Left cardiac atrium (tissue), 4 donors: ENCODE measurements at regions not wholly inside any gene's neighbourhood (a gene's known extent, or its start where the extent isn't known, plus 50 kb on each side); places are given as distances from the start of the nearest gene placed in this dataset.
A peak's percentile ranks its signal among the peaks of the same experiment; 100 is the strongest.
"Not testable (repeated sequence)": the region's sequence is repeated elsewhere in the genome, so short reads cannot be mapped to it uniquely, and the experiment has no call there.

Source experiments
- ATAC-seq, 2 donors: fragments of 200-7000 bp; cut with Tn5 transposase; one replicate each; pipeline ENCODE4 v1.9.1; 2020; ENCODE audit warnings: mild to moderate bottlenecking in 2 of 2, moderate library complexity in 2 of 2
- DNase-seq: peaks from one replicate; pipeline ENCODE4 v3.0.0-alpha.2; 2020
- intact Hi-C, 2 donors: fragments of 100-400 bp; cut with DNase I; formaldehyde crosslinking; loops; one replicate each; pipeline versions ENCODE4 v1.14.1 to v1.15.1; 2022 to 2023
- donor health status: DM: no; HTN: yes; CAD: no.
- donor health status: DM: no; HTN: yes; CAD: no; lungs with severe emphysema.
- donor health status: DM: yes; HTN: yes; CAD: no.
- donor health status: Dilated cardiomyopathy.

DNA sequence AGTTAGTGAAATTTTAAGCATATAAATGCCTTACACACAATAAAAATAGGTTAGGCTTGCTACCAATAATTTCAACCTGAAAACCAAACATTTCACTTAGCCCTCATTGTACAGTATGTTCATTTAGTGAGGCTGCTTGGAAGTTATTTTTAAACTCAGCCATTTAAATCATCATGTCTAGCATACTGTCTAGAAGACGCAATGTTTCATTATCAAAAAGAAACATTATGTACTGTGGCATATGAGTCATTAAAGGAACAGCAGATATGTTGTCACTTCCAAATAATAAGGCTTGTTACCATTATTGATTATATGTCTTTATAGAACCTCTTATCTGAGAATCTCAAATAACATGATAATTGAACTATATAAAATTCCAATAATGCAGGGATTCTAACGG is 304.7 kb downstream of the RMST start:
- intact Hi-C loops: no loop called here
- peak in 1 of 2 donors; percentile 42 for ATAC-seq

DNA sequence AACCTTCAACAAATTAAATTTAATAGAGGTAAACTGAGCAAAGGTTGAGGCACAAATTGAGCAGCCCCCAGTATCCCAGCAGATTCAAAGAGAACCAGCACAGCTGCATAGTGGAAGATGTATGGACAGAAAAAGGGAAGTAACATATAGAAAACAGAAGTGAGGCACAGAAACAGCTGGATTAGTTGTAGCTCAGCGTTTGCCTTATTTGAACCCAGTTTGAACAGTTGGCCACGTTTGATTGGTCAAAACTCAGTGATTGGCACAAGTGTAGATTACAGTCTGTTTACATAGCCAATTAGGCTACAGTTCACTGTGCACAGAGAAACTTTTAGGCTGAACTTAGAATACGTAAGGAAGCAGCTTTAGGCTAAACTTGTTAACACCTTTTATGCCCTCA is 315.5 kb downstream of the RMST start:
- no peak for ATAC-seq
- intact Hi-C loops: no loop called here

More for the DNA sequence above, 304.7 kb downstream of the RMST start:
- DNase-seq: no peak

DNA sequence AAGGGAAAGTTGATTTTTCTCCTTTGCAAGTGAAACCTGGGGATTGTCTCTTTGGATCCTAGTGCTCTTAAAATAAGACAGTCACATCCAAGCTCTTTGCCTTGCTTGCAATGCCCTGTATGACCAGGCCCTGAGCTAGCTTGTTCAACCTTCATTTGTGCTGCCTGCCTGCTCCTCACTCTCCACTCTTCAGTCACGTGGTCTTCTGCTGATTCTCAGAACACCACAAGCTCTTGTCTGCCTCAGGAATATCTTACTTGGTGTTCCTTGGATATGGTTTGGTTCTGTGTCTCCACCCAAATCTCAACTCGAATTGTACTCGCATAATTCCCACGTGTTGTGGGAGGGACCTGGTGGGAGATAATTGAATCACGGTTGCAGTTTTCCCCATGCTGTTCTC is 318.7 kb downstream of the RMST start:
- no peak for ATAC-seq
- DNase-seq: no peak
- intact Hi-C loops: no loop called here

More for the DNA sequence above, 315.5 kb downstream of the RMST start:
- DNase-seq: no peak

DNA sequence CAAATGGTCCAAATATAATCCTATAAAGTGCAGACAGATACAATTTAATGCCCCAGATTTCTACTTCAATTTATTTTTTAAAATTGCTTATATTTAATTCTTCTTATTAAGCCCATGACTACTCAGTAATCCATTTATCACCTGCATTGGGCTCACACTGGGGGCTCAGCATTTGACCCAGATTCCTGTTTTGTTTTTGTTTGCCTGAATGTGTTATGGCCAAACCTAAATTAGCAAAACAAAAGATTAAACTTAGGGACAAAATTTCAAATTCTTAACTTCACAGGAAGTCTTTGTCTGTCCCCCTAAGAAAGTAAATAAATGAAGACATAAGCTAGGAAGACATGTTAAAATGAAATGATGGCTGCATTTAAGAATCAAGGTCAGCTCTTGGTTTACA is 322.3 kb downstream of the RMST start:
- intact Hi-C loops: no loop called here
- no peak for ATAC-seq

DNA sequence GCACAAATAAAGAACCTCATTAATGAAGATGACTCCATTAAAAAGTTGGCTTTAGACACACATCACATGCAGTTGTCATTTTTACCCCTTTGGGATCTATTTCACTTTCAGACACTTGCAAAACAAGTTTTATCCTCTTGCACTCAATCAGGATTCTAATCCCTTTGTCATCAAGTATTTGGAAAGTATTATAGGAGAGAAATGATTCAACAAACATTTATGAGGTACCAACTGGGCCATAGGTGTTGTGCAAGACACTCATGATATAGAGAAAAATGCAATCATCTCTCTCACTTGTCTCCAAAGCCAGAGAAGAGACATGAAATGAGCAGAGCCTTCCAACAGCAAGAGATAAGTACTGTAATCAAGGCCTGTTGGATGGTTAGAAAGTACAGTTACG is 327.7 kb downstream of the RMST start:
- DNase-seq (no peak), ATAC-seq (no peak)
- intact Hi-C loops: no loop called here

More for the DNA sequence above, 322.3 kb downstream of the RMST start:
- DNase-seq: no peak

DNA sequence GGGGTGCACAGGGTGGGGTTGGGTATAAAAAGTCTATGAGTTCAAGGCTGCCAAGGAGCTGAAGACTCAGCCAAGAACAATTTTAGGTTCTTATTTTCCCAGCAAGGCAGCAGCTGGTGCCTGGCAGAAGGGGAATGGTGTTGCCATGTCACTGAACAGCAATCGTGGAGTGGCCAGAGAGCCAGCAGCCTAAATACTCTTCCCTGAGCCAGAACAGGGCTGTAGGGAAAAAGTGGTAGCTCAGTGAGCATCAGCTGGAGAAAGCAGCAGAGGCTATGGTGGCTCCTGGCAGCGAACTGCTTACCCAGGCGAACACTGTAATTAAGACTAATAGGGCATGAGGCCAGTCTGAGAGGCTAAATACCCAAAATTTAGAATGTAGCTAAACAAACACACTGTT is 334.9 kb downstream of the RMST start:
- intact Hi-C loops: no loop called here
- DNase-seq (no peak), ATAC-seq (no peak)

DNA sequence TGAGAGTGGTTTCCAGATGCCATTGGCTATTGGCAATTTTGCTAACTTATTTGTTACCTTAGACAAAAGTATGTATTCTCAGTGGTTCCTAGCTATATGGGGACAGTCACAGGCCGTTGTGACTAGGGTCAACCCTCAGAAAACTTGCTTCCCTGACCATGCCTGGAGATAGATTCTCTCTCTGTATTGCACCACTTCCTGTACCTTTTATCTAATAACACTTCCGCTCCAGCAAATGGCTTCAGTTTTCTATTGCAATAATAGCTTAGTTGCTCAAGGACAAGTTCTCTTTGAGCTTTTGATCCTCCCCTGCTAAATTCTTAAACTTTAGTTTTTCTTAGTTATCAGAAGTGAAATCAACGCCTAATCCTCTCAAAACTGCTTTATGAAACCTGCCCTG is 338.0 kb downstream of the RMST start:
- DNase-seq: no peak
- intact Hi-C loops: no loop called here
- no peak for ATAC-seq

DNA sequence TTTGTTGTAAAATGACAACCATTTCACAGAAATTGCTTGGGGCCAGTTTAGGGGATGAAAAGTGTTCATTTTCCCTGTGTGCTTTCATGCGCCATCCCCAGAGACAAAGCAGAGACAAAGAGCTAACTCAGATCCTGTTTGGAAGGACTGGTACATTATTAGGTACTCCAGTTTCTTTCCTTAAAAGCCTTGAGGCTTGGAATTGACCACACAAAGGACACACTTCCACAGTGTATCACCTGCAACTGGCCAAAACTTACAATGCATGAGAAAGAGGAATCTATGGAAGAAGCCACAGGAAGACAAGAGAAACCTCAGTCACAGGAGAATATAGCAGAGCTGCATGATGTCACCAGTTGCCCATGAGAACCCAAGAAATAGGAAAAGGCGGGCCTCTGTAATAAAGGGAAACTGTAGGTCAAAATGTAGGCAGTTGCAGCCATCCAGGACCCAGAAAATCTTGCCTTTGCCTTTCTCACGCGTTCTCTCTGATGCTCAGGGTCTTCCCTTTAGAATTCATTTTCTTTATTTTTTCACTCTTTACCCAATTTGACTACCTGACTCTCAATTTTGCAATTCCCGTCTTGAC is 339.0 kb downstream of the RMST start:
- DNase-seq (no peak), ATAC-seq (no peak)
- intact Hi-C loops: no loop called here

DNA sequence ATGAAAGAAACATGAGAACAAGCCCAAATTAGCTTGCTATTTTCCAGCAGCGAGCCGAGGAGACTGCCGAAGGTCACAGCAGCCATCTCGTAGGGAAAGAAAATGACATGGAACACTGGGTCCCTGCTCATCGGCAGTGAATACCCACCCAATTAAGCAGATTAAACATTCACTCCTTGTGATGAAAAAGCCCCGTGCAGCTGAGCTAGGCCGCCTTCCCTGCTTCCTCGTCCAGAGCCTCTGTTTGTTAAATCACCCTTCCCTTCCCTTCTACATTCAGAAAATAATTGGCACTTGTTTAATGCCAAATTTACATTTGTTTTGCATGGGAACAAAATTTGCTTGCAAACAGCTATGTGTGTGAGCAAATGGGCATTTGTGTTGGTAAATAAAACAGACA is 342.5 kb downstream of the RMST start:
- intact Hi-C loops: no loop called here
- ATAC-seq (no peak), DNase-seq (no peak)

DNA sequence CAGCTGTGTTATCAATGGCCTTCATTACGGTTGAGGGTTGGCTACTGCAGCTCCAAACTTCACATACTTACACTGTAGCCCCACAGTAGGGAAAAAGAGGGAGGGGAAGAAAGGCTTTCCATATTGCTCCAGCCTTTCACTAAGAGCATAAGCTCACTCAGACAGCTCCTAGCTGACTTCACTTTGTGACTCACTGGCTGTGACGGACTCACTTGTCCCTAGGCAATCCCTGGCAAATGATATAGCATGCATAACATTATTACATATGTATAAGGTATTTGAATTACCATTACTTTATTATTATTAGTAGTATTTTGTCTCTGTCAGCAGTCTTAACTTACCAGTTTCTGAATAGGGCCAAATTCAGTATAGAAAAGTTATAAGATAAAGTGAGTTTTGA is 350.7 kb downstream of the RMST start:
- ATAC-seq (no peak), DNase-seq (no peak)
- intact Hi-C loops: no loop called here

DNA sequence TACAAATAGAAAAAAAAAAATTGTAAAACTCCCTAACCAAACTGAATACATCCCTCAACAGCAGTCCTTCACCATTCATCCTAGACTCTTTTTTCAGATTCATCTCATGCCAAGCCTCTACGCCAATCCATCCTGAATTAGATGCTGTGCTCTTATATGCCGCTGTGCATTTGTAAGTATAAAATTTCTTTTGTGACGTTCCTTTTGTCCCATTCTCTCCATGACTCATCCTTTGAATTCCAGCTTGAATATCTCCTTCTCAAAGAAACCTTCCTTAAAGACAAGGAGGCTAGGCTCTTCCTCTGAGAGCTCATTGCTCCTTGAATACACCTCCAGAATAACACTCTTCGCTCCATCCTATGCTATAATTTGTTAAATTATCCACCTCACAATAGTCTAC is 359.2 kb downstream of the RMST start:
- DNase-seq: no peak
- intact Hi-C loops: no loop called here
- no peak for ATAC-seq

DNA sequence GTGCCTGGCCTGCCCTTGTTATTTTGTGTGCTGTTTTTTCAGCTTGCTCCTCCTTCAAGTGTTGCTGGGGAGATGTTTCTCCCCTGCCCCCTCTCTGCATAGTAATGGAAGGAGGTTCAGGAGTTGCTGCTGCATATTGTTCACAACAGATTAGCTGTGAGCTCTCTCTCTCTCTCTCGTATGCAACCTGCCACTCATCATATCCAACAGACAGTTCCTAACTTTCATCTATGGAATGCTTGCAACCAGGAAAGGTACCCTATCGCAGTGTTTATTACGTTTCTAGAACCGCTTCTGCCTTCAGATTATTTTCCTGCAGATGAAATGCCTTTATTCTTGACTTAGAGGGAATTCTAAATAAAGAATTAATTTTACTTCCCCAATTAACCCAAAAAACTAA is 372.9 kb downstream of the RMST start:
- intact Hi-C loops: no loop called here
- ATAC-seq (no peak), DNase-seq (no peak)

DNA sequence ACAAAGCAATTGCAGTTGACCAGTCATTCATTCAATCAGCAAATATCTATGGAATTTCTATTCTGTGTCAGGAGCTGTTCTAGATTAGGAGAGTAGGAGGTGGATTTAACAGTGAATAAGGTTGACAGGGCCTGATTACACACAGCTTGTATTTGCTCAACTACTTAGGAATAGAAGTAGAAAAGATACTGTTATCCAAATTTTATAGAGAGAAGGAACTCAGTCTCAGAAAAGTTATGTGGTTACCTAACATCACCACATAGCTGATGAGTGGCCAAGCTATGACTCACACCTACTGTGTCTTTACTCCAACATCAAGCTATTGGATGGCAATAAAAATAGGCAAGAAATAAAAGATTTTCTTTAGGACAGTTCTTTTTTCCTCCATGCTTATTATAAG is 374.8 kb downstream of the RMST start:
- intact Hi-C loops: no loop called here
- DNase-seq (peak; percentile 28), ATAC-seq (peak; percentile 44 to 98)

DNA sequence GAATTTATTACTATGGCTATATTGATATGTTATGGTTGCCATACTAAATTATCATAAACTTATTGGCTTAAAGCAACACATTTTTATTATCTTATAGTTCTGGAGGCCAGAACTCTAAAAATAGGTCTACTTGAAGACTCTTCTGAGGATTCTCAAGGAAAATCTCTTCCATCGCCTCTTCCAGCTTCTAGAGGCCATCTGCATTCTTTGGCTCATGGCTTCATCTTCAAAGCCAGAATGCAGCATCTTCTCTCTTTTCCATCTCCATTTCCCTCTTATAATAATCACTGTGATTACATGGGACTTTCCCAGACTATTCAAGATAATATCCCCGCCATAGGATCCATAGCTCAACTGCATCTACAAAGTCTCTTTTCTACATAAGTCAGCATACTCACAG is 385.4 kb downstream of the RMST start:
- DNase-seq: no peak

DNA sequence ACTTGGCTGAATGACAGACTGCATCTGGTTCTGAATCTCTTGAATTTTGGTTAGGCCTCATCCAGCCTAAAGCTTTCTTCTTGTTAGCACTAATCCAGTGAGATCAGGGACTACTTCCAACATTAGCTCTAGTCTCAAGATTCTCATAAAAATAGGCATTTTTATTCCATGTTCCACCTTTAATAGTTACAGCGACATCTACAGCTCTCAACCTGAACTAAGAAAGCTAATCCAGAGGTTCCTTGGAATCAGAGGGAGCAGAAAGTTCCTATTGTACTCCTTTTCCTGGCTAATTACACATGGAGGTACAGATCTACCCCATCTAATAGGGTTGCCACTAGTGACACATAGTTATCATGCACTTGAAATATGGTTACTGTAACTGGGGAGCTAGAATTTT is 391.9 kb downstream of the RMST start:
- ATAC-seq (no peak), DNase-seq (no peak)
- intact Hi-C loops: no loop called here

More for the DNA sequence above, 385.4 kb downstream of the RMST start:
- no peak for ATAC-seq
- intact Hi-C loops: no loop called here

DNA sequence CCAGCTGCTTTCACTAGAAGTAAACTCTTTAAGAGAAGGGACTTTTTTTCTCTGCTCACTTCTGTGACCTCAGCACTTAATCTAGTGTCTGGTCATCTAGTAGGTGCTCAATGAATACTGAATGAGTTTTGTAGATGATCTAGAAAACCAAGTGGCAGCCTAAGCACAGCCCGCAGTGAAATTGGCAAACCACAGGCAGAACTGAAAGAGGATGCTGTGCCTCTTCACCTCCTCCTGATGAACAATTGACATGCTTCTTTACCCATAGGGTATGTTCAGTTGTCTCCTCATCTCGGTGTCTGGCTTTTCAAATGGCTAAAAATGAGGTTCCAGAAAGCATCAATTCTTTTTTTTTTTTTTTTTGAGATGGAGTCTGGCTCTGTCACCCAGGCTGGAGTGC is 399.5 kb downstream of the RMST start:
- no peak for ATAC-seq
- no peak for DNase-seq
- intact Hi-C loops: no loop called here

DNA sequence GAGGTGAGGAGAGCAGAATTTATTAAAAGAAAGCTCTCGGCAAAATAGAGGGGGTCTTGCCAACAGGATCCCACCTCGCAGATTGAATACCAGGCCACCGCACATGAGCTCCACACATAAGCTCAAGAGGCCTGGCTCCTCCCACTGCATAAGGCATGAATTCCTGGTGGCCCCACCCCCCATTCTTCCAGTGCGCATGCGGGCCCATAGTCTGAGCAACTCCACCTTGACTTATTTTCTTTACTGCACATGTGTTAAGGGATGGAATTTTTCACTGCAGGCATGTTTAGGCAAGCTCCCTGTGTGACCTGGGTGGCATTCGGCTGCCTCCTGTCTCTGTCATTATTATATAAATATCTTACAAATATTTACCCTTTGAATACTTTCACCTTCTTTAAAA is 412.5 kb downstream of the RMST start:
- ATAC-seq (no peak), DNase-seq (no peak)

DNA sequence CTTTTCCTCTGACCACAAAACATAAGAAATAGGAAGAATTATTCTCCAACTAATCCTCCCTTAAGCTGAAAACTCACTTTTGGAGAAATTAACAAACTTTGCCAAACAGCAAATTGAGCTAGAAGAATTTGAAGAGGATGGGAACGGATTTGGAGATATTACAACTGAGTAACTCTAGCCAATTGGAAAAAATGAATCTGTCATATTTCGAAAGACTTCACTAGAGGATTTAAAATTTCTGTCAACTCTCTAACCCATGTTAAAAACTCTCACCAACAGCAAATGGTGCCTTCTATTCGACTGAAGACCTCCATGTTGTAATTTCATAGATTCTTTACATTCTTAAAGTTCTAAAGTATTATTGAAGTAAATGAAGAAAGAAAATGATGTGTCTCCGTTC is 414.2 kb downstream of the RMST start:
- ATAC-seq (no peak), DNase-seq (no peak)
- intact Hi-C loops: no loop called here

More for the DNA sequence above, 412.5 kb downstream of the RMST start:
- intact Hi-C loops: no loop called here

DNA sequence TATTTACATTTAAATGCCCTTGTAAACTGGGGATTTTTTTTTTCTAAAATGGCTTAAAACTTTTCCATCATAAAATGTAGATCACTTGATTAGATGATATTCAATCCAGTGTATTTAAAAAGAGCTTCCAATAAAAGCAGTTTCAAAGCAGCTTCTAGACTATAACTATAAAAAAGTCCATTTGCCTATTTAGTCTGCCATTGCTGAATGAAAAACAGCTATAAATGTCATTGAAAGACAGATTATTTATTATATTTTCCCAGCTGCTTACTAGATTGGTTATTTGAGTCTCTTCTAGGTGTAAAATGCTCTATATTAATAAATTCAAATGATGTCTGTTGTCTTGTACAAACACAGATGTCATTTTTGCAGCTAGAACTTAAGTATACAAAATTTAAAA is 414.8 kb downstream of the RMST start:
- ATAC-seq: no peak

DNA sequence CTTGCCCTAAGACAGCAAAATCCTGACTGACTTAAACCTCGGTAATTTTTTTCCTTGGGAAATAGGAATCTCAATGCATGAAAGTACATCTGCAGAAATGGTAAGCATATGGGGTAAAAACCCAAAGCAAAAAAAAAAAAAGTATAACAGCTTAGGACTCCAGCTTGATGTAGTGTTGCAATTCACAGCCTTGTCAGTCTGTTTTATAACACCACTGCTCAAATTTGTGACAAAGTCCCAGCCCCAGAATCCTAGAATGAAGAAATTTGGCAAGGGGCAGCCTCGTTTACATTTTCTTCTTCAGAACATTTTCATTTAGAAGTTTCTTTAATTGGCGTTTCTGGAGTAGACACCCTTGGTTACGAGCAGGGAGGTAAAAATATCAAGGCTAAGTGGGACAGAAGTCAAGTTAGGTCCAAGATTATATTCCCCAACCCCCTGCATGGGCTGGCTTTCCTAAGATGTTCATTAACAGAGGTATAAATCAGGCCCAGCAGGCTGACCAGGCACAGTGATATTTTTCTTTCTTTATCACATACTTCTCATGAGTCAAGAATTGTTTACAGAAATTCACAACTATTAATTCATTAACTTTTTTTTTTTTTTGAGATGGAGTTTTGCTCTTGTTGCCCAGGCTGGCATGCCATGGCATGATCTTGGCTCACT is 424.0 kb downstream of the RMST start:
- no peak for DNase-seq
- intact Hi-C loops: no loop called here
- no peak for ATAC-seq

More for the DNA sequence above, 414.8 kb downstream of the RMST start:
- DNase-seq: no peak
- intact Hi-C loops: no loop called here

DNA sequence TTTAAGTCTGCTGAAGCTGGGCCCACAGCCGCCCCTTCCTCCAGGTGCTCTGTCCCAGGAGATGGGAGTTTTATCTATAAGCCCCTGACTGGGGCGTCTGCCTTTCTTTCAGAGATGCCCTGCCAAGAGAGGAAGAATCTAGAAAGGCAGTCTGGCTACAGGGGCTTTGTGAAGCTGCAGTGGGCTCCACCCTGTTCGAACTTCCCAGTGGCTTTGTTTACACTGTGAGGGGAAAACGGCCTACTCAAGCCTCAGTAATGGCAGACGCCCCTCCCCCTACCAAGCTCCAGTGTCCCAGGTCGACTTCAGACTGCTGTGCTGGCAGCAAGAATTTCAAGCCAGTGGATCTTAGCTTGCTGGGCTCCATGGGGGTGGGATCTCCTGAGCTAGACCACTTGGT is 435.3 kb downstream of the RMST start:
- intact Hi-C loops, DNase-seq, ATAC-seq: not testable (repeated sequence)
